Prostate gland (tissue), 2 donors: ENCODE measurements at regions not wholly inside any gene's neighbourhood (a gene's known extent, or its start where the extent isn't known, plus 50 kb on each side); places are given as distances from the start of the nearest gene placed in this dataset.
"Not testable (repeated sequence)": the region's sequence is repeated elsewhere in the genome, so short reads cannot be mapped to it uniquely, and the experiment has no call there.

Experiments used
- POLR2AphosphoS5 ChIP-seq: sonication (generic); formaldehyde crosslinking; IDR thresholded peaks from one replicate; pipeline ENCODE4 v1.6.1; 2017; ENCODE audit warnings: antibody characterized with exemption
- TF ChIP-seq, protein P1 (sequence below), 4 experiments: fragments of 200-600 bp in 2 of 4; fragments of 450-650 bp in 2 of 4; sonication (generic) in 2 of 4; IDR thresholded peaks; 1 replicate in 3 of 4; 2 replicates in 1 of 4; pipeline ENCODE4 v1.5.1; 2016 to 2019; ENCODE audit warnings: antibody characterized with exemption in 4 of 4, mild to moderate bottlenecking in 2 of 4, moderate library complexity in 2 of 4

DNA sequence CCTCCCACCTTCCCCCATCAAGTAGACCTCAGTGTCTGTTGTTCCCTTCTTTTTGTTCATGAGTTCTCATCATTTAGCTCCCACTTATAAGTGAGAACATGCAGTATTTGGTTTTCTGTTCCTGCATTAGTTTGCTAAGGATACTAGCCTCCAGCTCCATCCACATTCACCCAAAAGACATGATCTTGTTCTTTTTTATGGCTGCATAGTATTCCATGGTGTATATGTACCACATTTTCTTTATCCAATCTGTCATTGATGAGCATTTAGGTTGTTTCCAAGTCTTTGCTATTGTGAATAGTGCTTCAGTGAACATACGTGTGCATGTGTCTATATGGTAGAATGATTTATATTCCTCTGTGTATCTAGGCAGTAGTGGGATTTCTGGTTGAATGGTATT lies 306.5 kb downstream of the SFMBT2 start:
- TF ChIP-seq, protein P1, sequence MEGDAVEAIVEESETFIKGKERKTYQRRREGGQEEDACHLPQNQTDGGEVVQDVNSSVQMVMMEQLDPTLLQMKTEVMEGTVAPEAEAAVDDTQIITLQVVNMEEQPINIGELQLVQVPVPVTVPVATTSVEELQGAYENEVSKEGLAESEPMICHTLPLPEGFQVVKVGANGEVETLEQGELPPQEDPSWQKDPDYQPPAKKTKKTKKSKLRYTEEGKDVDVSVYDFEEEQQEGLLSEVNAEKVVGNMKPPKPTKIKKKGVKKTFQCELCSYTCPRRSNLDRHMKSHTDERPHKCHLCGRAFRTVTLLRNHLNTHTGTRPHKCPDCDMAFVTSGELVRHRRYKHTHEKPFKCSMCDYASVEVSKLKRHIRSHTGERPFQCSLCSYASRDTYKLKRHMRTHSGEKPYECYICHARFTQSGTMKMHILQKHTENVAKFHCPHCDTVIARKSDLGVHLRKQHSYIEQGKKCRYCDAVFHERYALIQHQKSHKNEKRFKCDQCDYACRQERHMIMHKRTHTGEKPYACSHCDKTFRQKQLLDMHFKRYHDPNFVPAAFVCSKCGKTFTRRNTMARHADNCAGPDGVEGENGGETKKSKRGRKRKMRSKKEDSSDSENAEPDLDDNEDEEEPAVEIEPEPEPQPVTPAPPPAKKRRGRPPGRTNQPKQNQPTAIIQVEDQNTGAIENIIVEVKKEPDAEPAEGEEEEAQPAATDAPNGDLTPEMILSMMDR (IDR thresholded peaks at IDR 0.05), result not testable (repeated sequence)
- TF ChIP-seq POLR2AphosphoS5, result not testable (repeated sequence)
